Parathyroid adenoma (tissue), 2 donors: ENCODE measurements at regions not wholly inside any gene's neighbourhood (a gene's known extent, or its start where the extent isn't known, plus 50 kb on each side); places are given as distances from the start of the nearest gene placed in this dataset.

Source experiments
- H2AFZ ChIP-seq: fragments of 300-600 bp; sonication (generic); one replicate; pipeline ENCODE4 v1.7.0; 2017; ENCODE audit warnings: antibody characterized with exemption, mild to moderate bottlenecking
- H3K27ac ChIP-seq: fragments of 300-600 bp; sonication (generic); one replicate; pipeline ENCODE4 v1.7.0; 2017
- H3K27me3 ChIP-seq: fragments of 300-600 bp; sonication (generic); one replicate; pipeline ENCODE4 v1.7.0; 2017; ENCODE audit warnings: low read length; ENCODE audit not compliant: control insufficient read depth, insufficient read depth
- H3K36me3 ChIP-seq: fragments of 300-600 bp; sonication (generic); one replicate; pipeline ENCODE4 v1.7.0; 2017; ENCODE audit warnings: low read length; ENCODE audit not compliant: control insufficient read depth, insufficient read depth
- H3K4me1 ChIP-seq: fragments of 300-600 bp; sonication (generic); one replicate; pipeline ENCODE4 v1.7.0; 2017; ENCODE audit warnings: control low read depth
- H3K4me2 ChIP-seq: fragments of 300-600 bp; sonication (generic); one replicate; pipeline ENCODE4 v1.7.0; 2017; ENCODE audit warnings: low read length
- H3K4me3 ChIP-seq: fragments of 300-600 bp; sonication (generic); one replicate; pipeline ENCODE4 v1.7.0; 2017; ENCODE audit warnings: low read depth, low read length
- H3K79me2 ChIP-seq: fragments of 300-600 bp; sonication (generic); one replicate; pipeline ENCODE4 v1.7.0; 2017; ENCODE audit warnings: control low read depth
- H3K9ac ChIP-seq: fragments of 300-600 bp; sonication (generic); one replicate; pipeline ENCODE4 v1.7.0; 2017; ENCODE audit warnings: mild to moderate bottlenecking
- H3K9me3 ChIP-seq: fragments of 300-600 bp; sonication (generic); one replicate; pipeline ENCODE4 v1.7.0; 2017; ENCODE audit warnings: low read length; ENCODE audit not compliant: control insufficient read depth
- CTCF ChIP-seq: fragments of 300-600 bp; sonication (generic); IDR thresholded peaks from one replicate; pipeline ENCODE4 v1.7.0; 2017; ENCODE audit warnings: antibody characterized with exemption, mild to moderate bottlenecking
- donor health status: primary hyperparathyroidism.

- no peak for TF ChIP-seq CTCF
- no peak overlapping the region for H3K4me2 ChIP-seq
- H3K4me3 ChIP-seq = no peak overlapping the region
- H3K9me3 ChIP-seq = no peaks in the 10 kb centered on the region
- H3K36me3 ChIP-seq = no peaks in the 10 kb centered on the region
- H3K4me1 ChIP-seq = no peaks in the 10 kb centered on the region
- no peak overlapping the region for H3K9ac ChIP-seq
- no peaks in the 10 kb centered on the region for H3K27me3 ChIP-seq
- no peak overlapping the region for H3K27ac ChIP-seq
- no peaks in the 10 kb centered on the region for H3K79me2 ChIP-seq
- no peak overlapping the region for H2AFZ ChIP-seq
Measured at GRCh38 chr3:144053121-144053520, 81.5 kb downstream of the DIPK2A start.

- no peak overlapping the region for H3K4me3 ChIP-seq
- no peaks in the 10 kb centered on the region for H3K27me3 ChIP-seq
- no peak overlapping the region for H2AFZ ChIP-seq
- H3K9me3 ChIP-seq = no peaks in the 10 kb centered on the region
- H3K27ac ChIP-seq = no peak overlapping the region
- H3K4me1 ChIP-seq = no peaks in the 10 kb centered on the region
- no peak overlapping the region for H3K9ac ChIP-seq
- H3K4me2 ChIP-seq = no peak overlapping the region
- no peak for TF ChIP-seq CTCF
- no peaks in the 10 kb centered on the region for H3K79me2 ChIP-seq
- no peaks in the 10 kb centered on the region for H3K36me3 ChIP-seq
Measured at GRCh38 chr3:144054766-144055165, 83.1 kb downstream of the DIPK2A start.

- Histone ChIP-seq H2AFZ (no peak overlapping the region), H3K79me2 (no peaks in the 10 kb centered on the region), H3K9ac (no peak overlapping the region), H3K27me3 (no peaks in the 10 kb centered on the region), H3K4me1 (no peaks in the 10 kb centered on the region), H3K4me2 (no peak overlapping the region), H3K4me3 (no peak overlapping the region), H3K9me3 (no peaks in the 10 kb centered on the region), H3K36me3 (no peaks in the 10 kb centered on the region), H3K27ac (no peak overlapping the region)
- no peak for TF ChIP-seq CTCF
Measured at GRCh38 chr3:144055604-144056003, 84.0 kb downstream of the DIPK2A start.

GRCh38 chr3:144058713-144059112, 87.1 kb downstream of the DIPK2A start:
- no peak overlapping the region for H3K9ac ChIP-seq
- no peak overlapping the region for H3K4me2 ChIP-seq
- no peak overlapping the region for H3K4me3 ChIP-seq
- no peaks in the 10 kb centered on the region for H3K9me3 ChIP-seq
- H3K79me2 ChIP-seq = no peaks in the 10 kb centered on the region
- H3K36me3 ChIP-seq = no peaks in the 10 kb centered on the region
- H3K4me1 ChIP-seq = no peaks in the 10 kb centered on the region
- no peaks in the 10 kb centered on the region for H3K27me3 ChIP-seq
- no peak overlapping the region for H3K27ac ChIP-seq
- no peak for TF ChIP-seq CTCF
- no peak overlapping the region for H2AFZ ChIP-seq

- H3K36me3 ChIP-seq = no peaks in the 10 kb centered on the region
- no peaks in the 10 kb centered on the region for H3K9me3 ChIP-seq
- H3K4me1 ChIP-seq = no peaks in the 10 kb centered on the region
- no peaks in the 10 kb centered on the region for H3K27me3 ChIP-seq
- H3K4me3 ChIP-seq = no peak overlapping the region
- H3K4me2 ChIP-seq = no peak overlapping the region
- no peak overlapping the region for H3K9ac ChIP-seq
- no peaks in the 10 kb centered on the region for H3K79me2 ChIP-seq
- TF ChIP-seq CTCF = no peak
- no peak overlapping the region for H2AFZ ChIP-seq
- no peak overlapping the region for H3K27ac ChIP-seq
Measured at GRCh38 chr3:144059481-144059880, 87.9 kb downstream of the DIPK2A start.
